ENCODE measurements at regions not wholly inside any gene's neighbourhood (a gene's known extent, or its start where the extent isn't known, plus 50 kb on each side); places are given as distances from the start of the nearest gene placed in this dataset.
A peak's percentile ranks its signal among the peaks of the same experiment; 100 is the strongest.

DNA sequence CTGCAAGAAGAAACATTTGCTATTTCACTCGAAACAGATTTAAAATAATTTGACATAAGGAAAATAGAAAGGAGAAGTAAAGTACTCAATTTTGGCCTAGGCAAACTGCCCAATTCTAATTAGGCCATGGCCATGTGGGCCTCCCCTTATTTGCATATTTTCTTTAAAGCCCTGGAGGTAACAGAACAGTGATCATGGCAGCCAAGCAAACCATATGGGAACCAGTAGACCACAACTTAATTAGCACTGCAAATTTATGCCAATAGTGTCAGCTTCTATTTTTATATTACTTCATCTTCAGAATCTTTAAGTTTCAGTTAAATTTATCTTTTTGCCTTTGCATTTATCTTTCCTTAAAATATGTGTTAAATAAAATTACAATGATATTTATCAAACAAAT, 63.3 kb upstream of the THSD7A start:
- no peak for DNase-seq (ENCODE audit: low read depth)

GRCh38 chr7:11896663-11897062, 64.7 kb upstream of the THSD7A start:
- DNase-seq (ENCODE audit: low read depth): no peak

- DNase-seq (ENCODE audit: low read depth): no peak
These were observed 67.2 kb upstream of the THSD7A start for GRCh38 chr7:11899247-11899646.

GRCh38 chr7:11910253-11910652, 78.3 kb upstream of the THSD7A start:
- DNase-seq (ENCODE audit: low read depth): no peak

- no peak for DNase-seq (ENCODE audit: low read depth)
These were observed 79.9 kb upstream of the THSD7A start for GRCh38 chr7:11911900-11912299.

DNA sequence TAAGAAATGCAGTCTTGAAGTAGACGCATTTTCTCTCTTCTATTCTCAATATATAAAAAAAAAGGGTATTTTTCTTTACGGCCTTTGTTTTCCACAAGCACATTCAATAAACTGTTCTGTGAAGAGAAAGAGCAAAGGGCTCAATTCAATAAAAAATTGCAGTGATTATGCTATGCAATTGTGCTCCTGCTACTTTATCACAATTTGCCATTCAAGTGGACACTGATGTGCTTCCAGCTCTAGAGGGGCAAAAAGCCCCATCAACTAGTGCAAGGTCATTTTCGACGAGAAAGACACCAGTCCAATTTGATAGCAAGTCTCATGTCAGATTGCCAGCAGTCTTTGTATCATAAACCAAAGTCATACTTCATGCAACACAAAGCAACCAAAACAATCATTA, 82.6 kb upstream of the THSD7A start:
- no peak for DNase-seq (ENCODE audit: low read depth)

- no peak for DNase-seq (ENCODE audit: low read depth)
These were observed 91.5 kb upstream of the THSD7A start for GRCh38 chr7:11923376-11923930.

DNA sequence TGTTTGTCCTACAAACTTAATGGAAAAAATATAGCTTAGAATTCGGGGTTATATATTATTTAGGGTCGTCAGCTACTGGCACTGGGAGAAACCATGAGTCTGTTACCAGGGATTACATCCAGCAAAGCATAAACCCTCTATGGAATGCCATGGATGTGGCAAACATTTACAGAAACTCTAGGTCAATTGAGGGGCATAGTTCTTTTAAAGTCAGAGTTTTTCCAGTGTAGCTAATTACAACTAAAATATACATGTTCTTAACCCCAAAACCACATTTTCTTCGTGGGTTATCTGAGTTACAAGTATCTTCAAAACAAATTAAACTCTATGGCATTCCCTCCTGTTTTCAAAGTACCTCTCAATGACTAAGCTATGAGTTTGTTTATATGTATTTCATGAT, 99.3 kb upstream of the THSD7A start:
- DNase-seq (ENCODE audit: low read depth): no peak

DNA sequence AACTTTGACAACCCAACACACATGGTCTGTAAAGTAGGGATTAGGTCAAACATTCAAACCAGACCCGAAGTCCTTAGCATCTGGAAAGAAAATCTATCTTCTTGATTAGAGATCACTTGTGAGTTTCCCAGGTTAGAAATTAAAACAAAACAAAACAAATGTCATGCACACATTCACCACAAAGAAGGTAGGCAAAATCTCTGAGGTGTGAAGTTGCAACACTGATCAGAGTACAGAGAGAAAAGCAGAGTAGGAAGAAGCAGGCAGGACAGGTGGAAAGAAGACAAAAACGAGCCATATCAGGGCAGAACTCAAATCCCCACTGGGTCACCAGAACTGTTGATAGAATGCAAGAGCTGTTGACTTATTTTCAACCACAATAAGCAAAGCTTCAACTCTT, 102.8 kb upstream of the THSD7A start:
- DNase-seq (ENCODE audit: low read depth): no peak

GRCh38 chr7:11935905-11936304, 103.9 kb upstream of the THSD7A start:
- peak; percentile 0 for DNase-seq (ENCODE audit: low read depth)

DNA sequence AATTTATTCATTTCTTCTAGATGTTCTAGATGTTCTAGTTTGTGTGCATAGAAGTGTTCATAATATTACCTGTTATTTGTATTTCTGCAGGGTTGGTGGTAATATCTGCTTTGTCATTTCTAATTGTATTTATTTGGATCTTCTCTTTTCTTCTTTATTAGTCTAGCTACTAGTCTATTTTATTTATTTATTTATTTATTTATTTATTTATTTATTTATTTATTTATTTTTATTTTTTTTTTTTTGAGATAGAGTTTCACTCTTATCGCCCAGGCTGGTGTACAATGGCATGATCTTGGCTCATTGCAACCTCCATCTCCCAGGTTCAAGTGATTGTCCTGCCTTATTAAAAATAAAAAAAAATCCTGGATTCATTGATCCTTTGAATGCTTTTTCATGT, 114.8 kb upstream of the THSD7A start:
- DNase-seq (ENCODE audit: low read depth): no peak

- DNase-seq (ENCODE audit: low read depth): no peak
These were observed 118.3 kb upstream of the THSD7A start for GRCh38 chr7:11950281-11950680.

DNA sequence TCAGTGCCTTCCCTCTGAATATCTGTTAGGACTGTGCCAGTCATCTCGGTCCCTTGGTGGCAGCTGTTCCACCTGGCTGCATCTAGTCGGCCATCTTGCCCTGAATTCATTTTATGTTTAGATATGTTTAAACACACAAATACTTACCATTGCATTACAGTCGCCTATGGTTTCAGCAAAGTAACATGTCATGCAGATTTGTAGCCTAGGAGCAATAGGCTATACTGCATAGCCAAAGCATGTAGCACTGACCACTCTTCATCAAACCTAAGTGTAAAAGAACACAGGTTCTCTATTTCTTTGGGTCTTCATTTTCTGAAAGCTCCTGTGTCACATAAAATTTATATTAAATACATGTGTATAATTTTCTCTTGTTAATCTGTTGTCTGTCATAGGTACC, 118.9 kb upstream of the THSD7A start:
- no peak for DNase-seq (ENCODE audit: low read depth)

- DNase-seq (ENCODE audit: low read depth): no peak
These were observed 119.9 kb upstream of the THSD7A start for GRCh38 chr7:11951909-11952308.

DNA sequence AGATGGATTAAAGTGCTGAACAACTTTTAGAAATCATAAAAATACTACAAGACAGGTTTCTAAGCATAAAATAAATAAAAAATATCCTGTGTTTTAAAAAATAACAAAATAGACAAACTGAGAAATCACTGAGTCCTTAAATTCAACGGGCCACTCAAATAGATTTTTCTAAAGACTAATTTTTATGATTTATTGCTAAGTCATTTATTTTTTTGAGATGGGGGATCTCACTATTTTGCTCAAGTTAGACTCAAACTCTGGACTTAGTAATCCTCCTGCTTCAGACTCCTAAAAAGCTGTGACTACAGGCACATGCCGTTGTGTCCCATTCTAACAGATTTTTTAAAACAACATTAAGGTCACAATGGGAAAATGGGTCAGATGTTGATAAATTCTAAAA, 121.0 kb upstream of the THSD7A start:
- no peak for DNase-seq (ENCODE audit: low read depth)

DNA sequence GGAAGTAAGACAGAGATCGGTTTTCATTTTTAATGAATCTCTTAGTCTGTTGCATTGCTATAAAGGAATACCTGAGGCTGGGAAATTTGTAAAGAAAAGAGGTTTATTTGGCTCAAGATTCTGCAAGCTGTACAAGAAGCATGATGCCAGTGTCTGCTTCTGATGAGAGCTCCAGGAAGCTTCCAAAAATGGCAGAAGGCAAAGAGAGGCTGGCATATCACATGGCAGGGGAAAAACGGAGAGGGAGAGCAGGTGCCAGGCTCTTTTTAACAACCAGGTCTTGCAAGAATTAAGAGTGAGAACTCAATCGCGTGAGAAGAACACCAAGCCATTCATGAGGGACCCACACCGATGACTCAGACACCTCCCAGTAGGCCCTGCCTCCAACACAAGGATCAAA, 125.0 kb upstream of the THSD7A start:
- no peak for DNase-seq (ENCODE audit: low read depth)

DNA sequence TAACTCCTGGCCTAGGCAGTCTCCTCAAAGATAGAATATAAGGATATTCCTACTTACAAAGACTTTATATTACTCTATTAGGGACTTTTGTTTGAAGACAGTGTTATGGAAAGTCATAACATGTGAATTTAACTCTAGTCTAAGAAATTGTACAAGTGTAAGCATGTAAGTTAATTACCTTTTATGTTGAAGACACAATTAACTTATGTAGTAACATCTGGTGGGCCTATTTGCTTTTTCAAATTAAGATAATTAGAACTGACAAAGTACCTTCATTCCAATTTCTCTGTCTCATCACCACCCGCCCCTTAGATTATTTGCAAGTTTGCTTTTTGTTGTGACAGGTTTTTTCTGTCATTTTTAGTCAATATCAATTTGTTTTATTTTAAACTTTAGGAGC, 126.0 kb upstream of the THSD7A start:
- DNase-seq (ENCODE audit: low read depth): no peak

DNA sequence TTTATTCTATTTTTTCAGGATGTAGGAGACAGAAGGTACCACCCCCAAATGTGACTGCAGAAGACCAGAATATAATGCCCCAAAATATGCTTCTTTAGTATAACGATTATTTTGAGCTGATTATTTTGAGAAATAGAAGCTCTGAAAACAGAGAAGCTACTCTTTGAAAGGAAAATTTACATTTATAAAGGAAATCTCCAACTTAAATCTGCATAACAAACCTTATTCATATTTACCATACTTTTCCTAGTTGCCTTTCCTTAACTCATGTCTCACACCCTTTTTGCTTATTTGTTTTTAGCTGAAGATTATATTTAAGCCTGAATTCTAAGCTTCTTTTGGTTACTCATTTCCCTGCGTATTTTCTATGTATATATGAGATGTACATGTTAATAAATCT, 127.1 kb upstream of the THSD7A start:
- DNase-seq (ENCODE audit: low read depth): no peak

DNA sequence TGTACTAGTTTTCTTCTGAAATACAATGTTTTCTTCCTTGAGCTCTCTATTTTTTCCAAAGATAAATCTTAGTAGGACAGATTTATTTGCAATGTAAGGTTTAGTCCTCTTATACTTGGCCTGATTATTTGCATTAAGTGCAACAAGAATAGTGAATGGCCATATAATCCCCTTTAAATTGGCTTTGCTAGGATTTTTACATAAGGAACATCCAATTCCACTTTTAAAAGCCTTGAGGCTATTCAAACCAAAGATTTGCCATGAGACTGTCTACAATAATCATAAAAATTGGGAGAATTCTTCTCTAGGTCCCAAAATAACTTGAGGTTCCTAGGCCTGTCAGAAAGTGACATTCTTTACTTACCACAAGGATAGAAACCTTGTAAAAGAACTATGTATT, 128.6 kb upstream of the THSD7A start:
- no peak for DNase-seq (ENCODE audit: low read depth)

DNA sequence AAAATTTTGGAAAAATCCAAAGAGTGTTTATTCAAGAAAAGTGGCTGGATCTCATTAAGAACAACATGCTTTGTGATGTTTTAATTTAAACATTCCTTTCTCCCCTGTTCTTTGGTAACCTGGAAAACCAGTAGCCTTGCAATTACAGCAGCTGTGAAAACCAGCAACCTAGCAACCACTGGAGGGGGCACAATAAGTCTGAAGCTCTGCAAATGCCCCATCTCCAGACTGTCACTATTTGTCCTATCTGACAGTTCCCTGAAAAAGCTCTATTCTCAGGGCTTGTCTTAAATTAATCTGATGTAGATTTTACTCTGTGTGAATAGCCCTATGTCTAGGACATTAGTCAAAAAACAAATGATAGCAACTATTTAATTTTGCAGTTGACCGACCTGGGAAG, 137.6 kb upstream of the THSD7A start:
- no peak for DNase-seq (ENCODE audit: low read depth)

- no peak for DNase-seq (ENCODE audit: low read depth)
These were observed 138.1 kb upstream of the THSD7A start for GRCh38 chr7:11970132-11970531.

GRCh38 chr7:11985376-11985775, 153.4 kb upstream of the THSD7A start:
- DNase-seq (ENCODE audit: low read depth): no peak

DNA sequence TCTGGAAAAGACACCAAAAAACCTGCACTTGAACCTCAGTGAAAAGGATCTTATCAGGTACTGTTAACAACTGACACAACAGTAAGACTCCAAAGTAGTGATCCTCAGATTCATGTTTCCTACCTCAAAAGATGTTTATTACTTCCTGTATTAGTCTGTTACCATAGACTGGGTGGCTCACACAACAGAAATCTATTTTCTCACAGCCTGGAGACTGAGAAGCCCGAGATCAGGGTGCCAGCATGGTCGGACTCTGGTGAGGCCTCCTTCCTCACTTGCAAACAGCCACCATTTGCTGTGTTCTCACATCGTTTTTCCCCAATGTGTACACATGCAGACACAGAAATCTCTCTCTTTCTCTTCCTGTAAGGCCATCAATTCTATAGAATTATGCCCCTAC, 154.0 kb upstream of the THSD7A start:
- no peak for DNase-seq (ENCODE audit: low read depth)

DNA sequence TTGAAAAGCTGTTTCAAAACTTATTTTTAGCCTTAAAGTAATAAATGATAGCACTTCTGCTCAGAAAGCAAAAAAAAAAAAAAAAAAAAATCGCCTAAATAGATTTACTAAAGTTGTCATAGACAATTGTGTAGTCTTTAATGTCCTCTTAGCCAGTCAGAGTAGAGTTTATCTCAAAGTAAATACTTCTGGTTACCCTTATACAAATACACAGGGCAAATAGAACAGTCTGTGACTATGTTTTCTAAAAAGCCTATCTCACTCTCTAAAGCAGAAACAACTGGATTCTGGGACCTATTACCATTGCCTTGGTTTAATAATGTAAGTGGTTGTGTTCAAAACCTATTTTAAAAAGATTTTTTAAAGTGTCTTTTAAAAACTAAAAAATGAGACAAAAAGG, 156.2 kb upstream of the THSD7A start:
- DNase-seq (ENCODE audit: low read depth): no peak

- DNase-seq (ENCODE audit: low read depth): no peak
These were observed 170.4 kb upstream of the THSD7A start for GRCh38 chr7:12002428-12002827.
